Keratinocyte (primary cell): ENCODE measurements at regions not wholly inside any gene's neighbourhood (a gene's known extent, or its start where the extent isn't known, plus 50 kb on each side); places are given as distances from the start of the nearest gene placed in this dataset.

Experiments
- DNase-seq: peaks from one replicate; pipeline ENCODE4 v3.0.0-alpha.2; 2011; ENCODE audit warnings: low read depth, missing footprints, low spot score
- FAIRE-seq: peaks from 2 replicates; lab custom pipeline; 2011; peaks lifted over from hg19 to GRCh38; lab: Jason Lieb, UNC
- H2AFZ ChIP-seq: 2 replicates; pipeline ENCODE4 v1.6.0; 2012; ENCODE audit warnings: low read length, control low read depth, inconsistent platforms; ENCODE audit not compliant: control insufficient read depth
- H3K27ac ChIP-seq: 2 replicates; pipeline ENCODE4 v1.5.1; 2011; ENCODE audit warnings: low read length; ENCODE audit not compliant: control insufficient read depth, insufficient read depth
- H3K27me3 ChIP-seq: 3 replicates; pipeline ENCODE4 v1.6.0; 2011; ENCODE audit warnings: low read length; ENCODE audit not compliant: control insufficient read depth, insufficient read depth; ENCODE audit errors: extremely low read depth
- H3K36me3 ChIP-seq, 2 experiments: 2 replicates in 1 of 2; 3 replicates in 1 of 2; pipeline ENCODE4 v1.5.1; 2011; ENCODE audit warnings: low read length in 2 of 2, mild to moderate bottlenecking in 1 of 2; ENCODE audit not compliant: control insufficient read depth in 2 of 2, insufficient read depth in 2 of 2; ENCODE audit errors: extremely low read depth in 1 of 2
- H3K4me1 ChIP-seq: 3 replicates; pipeline ENCODE4 v1.5.1; 2011; ENCODE audit warnings: low read length; ENCODE audit not compliant: control insufficient read depth, insufficient read depth; ENCODE audit errors: extremely low read depth
- H3K4me2 ChIP-seq: 3 replicates; pipeline ENCODE4 v1.6.0; 2011; ENCODE audit warnings: low read depth, low read length; ENCODE audit not compliant: control insufficient read depth, insufficient read depth; ENCODE audit errors: extremely low read depth
- H3K4me3 ChIP-seq, 3 experiments: fragments of 200-600 bp in 1 of 3; sonication (generic) in 1 of 3; 2 replicates in 2 of 3; 3 replicates in 1 of 3; pipeline ENCODE4 v1.5.1; 2011 to 2016; ENCODE audit warnings: low read length in 3 of 3, mild to moderate bottlenecking in 3 of 3, control low read depth in 2 of 3, inconsistent platforms in 1 of 3, low read depth in 1 of 3, mixed read lengths in 1 of 3, mixed run types in 1 of 3, moderate library complexity in 1 of 3; ENCODE audit not compliant: control insufficient read depth in 2 of 3, insufficient read depth in 2 of 3; ENCODE audit errors: extremely low read depth in 1 of 3
- H3K79me2 ChIP-seq: 2 replicates; pipeline ENCODE4 v1.6.0; 2012; ENCODE audit warnings: low read length; ENCODE audit not compliant: control insufficient read depth, insufficient read depth
- H3K9ac ChIP-seq: 3 replicates; pipeline ENCODE4 v1.6.0; 2011; ENCODE audit warnings: low read length; ENCODE audit not compliant: control insufficient read depth, insufficient read depth; ENCODE audit errors: extremely low read depth
- H3K9me1 ChIP-seq: 3 replicates; pipeline ENCODE4 v1.6.0; 2011; ENCODE audit warnings: low read length; ENCODE audit not compliant: control insufficient read depth, insufficient read depth; ENCODE audit errors: extremely low read depth
- H3K9me3 ChIP-seq: 2 replicates; pipeline ENCODE4 v1.5.1; 2012; ENCODE audit warnings: low read depth, low read length; ENCODE audit not compliant: control insufficient read depth
- H4K20me1 ChIP-seq: 3 replicates; pipeline ENCODE4 v1.6.0; 2011; ENCODE audit warnings: low read length; ENCODE audit not compliant: control insufficient read depth, insufficient read depth; ENCODE audit errors: extremely low read depth
- CTCF ChIP-seq, 3 experiments: IDR thresholded peaks in 1 of 3; conservative IDR thresholded peaks in 1 of 3; optimal IDR thresholded peaks in 1 of 3; 2 replicates in 2 of 3; 3 replicates in 1 of 3; pipeline versions ENCODE3 to v1.5.1; 2011; ENCODE audit warnings: low read length in 3 of 3, mild to moderate bottlenecking in 3 of 3, moderate library complexity in 2 of 3, control low read depth in 1 of 3, inconsistent platforms in 1 of 3; ENCODE audit not compliant: insufficient read depth in 2 of 3; ENCODE audit errors: extremely low read depth in 1 of 3
- EZH2 ChIP-seq: IDR thresholded peaks from one replicate; pipeline ENCODE4 v1.6.1; 2012; ENCODE audit warnings: inconsistent platforms, mild to moderate bottlenecking, low read length, moderate library complexity
- dilution Hi-C: fragments of 300-500 bp; cut with MboI; formaldehyde crosslinking; loops from one replicate; pipeline ENCODE4 v1.7.0; 2020; ENCODE audit warnings: low sequenced_read_pairs; ENCODE audit not compliant: extremely low pct_ligation_motif_present

GRCh38 chr3:118548434-118548833 is 486.2 kb downstream of the IGSF11 start:
- peaks cover 13% of the 10 kb centered on the region for H3K4me1 ChIP-seq
- dilution Hi-C loops = no loop called here
- TF ChIP-seq CTCF (optimal IDR thresholded peaks at IDR 0.05 in 1 of 3, IDR thresholded peaks at IDR 0.05 in 1 of 3, conservative IDR thresholded peaks at IDR 0.05 in 1 of 3; ENCODE audit: extremely low read depth in 1 of 3, insufficient read depth in 2 of 3, low read length in 3 of 3) (no peak), EZH2 (no peak)
- FAIRE-seq (no peak), DNase-seq (no peak)
- no peak overlapping the region for H2AFZ ChIP-seq
- no peak overlapping the region for H3K4me3 ChIP-seq
- no peaks in the 10 kb centered on the region for H3K27me3 ChIP-seq
- no peak overlapping the region for H3K4me2 ChIP-seq
- H4K20me1 ChIP-seq = no peaks in the 10 kb centered on the region
- H3K36me3 ChIP-seq = no peaks in the 10 kb centered on the region
- H3K27ac ChIP-seq = no peak overlapping the region
- no peak overlapping the region for H3K9ac ChIP-seq
- no peaks in the 10 kb centered on the region for H3K9me1 ChIP-seq
- no peaks in the 10 kb centered on the region for H3K79me2 ChIP-seq
- no peaks in the 10 kb centered on the region for H3K9me3 ChIP-seq

- TF ChIP-seq CTCF (optimal IDR thresholded peaks at IDR 0.05 in 1 of 3, IDR thresholded peaks at IDR 0.05 in 1 of 3, conservative IDR thresholded peaks at IDR 0.05 in 1 of 3; ENCODE audit: extremely low read depth in 1 of 3, insufficient read depth in 2 of 3, low read length in 3 of 3) (no peak), EZH2 (no peak)
- dilution Hi-C loops = no loop called here
- H2AFZ ChIP-seq = no peak overlapping the region
These were observed 484.5 kb downstream of the IGSF11 start for GRCh38 chr3:118550122-118550521.

More at GRCh38 chr3:118550122-118550521, 484.5 kb downstream of the IGSF11 start:
- H3K9me3 ChIP-seq = no peaks in the 10 kb centered on the region
- no peak for FAIRE-seq
- no peaks in the 10 kb centered on the region for H3K79me2 ChIP-seq
- DNase-seq = no peak
- no peak overlapping the region for H3K4me2 ChIP-seq
- no peak overlapping the region for H3K27ac ChIP-seq
- H3K27me3 ChIP-seq = no peaks in the 10 kb centered on the region
- H3K4me3 ChIP-seq = no peak overlapping the region
- H3K36me3 ChIP-seq = no peaks in the 10 kb centered on the region
- no peaks in the 10 kb centered on the region for H3K9me1 ChIP-seq
- no peaks in the 10 kb centered on the region for H3K4me1 ChIP-seq
- no peaks in the 10 kb centered on the region for H4K20me1 ChIP-seq
- no peak overlapping the region for H3K9ac ChIP-seq
